Osteoblast (primary cell): ENCODE measurements at regions not wholly inside any gene's neighbourhood (a gene's known extent, or its start where the extent isn't known, plus 50 kb on each side); places are given as distances from the start of the nearest gene placed in this dataset.

Source experiments
- DNase-seq: peaks from one replicate; pipeline ENCODE4 v3.0.0; 2011; ENCODE audit warnings: low spot score, mixed read lengths; ENCODE audit not compliant: insufficient read length; ENCODE audit errors: missing footprints
- H2AFZ ChIP-seq: 2 replicates; pipeline ENCODE4 v1.6.0; 2011; ENCODE audit warnings: mild to moderate bottlenecking, low read length
- H3K27ac ChIP-seq: 2 replicates; pipeline ENCODE4 v1.5.1; 2011; ENCODE audit warnings: mild to moderate bottlenecking, low read depth, low read length, moderate library complexity
- H3K27me3 ChIP-seq: 2 replicates; pipeline ENCODE4 v1.6.0; 2012; ENCODE audit warnings: mild to moderate bottlenecking, control low read depth, inconsistent platforms, low read length, moderate library complexity; ENCODE audit not compliant: insufficient read depth
- H3K36me3 ChIP-seq: 2 replicates; pipeline ENCODE4 v1.5.1; 2011; ENCODE audit warnings: mild to moderate bottlenecking, low read length, control low read depth, moderate library complexity; ENCODE audit not compliant: insufficient read depth
- H3K4me1 ChIP-seq: 2 replicates; pipeline ENCODE4 v1.5.1; 2011; ENCODE audit warnings: mild to moderate bottlenecking, low read length, control low read depth, moderate library complexity; ENCODE audit not compliant: insufficient read depth
- H3K4me2 ChIP-seq: 2 replicates; pipeline ENCODE4 v1.6.0; 2011; ENCODE audit warnings: mild to moderate bottlenecking, low read length; ENCODE audit not compliant: insufficient read depth
- H3K4me3 ChIP-seq: fragments of 200-600 bp; sonication (generic); 3 replicates; pipeline ENCODE4 v1.5.1; 2012; ENCODE audit warnings: mild to moderate bottlenecking, low read length, inconsistent platforms; ENCODE audit not compliant: insufficient read depth
- H3K79me2 ChIP-seq: 2 replicates; pipeline ENCODE4 v1.6.0; 2012; ENCODE audit warnings: mild to moderate bottlenecking, low read length, control low read depth, inconsistent platforms; ENCODE audit not compliant: insufficient read depth
- H3K9me3 ChIP-seq: 2 replicates; pipeline ENCODE4 v1.5.1; 2011; ENCODE audit warnings: low read depth, low read length, control low read depth
- H4K20me1 ChIP-seq: 2 replicates; pipeline ENCODE4 v1.6.0; 2012; ENCODE audit warnings: mild to moderate bottlenecking, low read length, control low read depth; ENCODE audit not compliant: insufficient read depth
- CTCF ChIP-seq: IDR thresholded peaks from 2 replicates; pipeline ENCODE4 v1.5.1; 2011; ENCODE audit warnings: mild to moderate bottlenecking, low read depth, low read length, moderate library complexity; ENCODE audit errors: extremely low read depth

- H3K4me1 ChIP-seq: no peaks in the 10 kb centered on the region
- H3K4me2 ChIP-seq: no peak overlapping the region
- H2AFZ ChIP-seq: no peak overlapping the region
- no peaks in the 10 kb centered on the region for H3K79me2 ChIP-seq
- H3K9me3 ChIP-seq: peaks cover 2% of the 10 kb centered on the region
- no peaks in the 10 kb centered on the region for H3K36me3 ChIP-seq
- no peak overlapping the region for H3K27ac ChIP-seq
- no peak overlapping the region for H3K4me3 ChIP-seq
- no peak for DNase-seq
- no peaks in the 10 kb centered on the region for H3K27me3 ChIP-seq
- no peak for TF ChIP-seq CTCF
- H4K20me1 ChIP-seq: no peaks in the 10 kb centered on the region
Measured at GRCh38 chr5:12985142-12985541, 959.3 kb downstream of the DNAH5 start.

GRCh38 chr5:12974856-12975255 is 969.6 kb downstream of the DNAH5 start:
- TF ChIP-seq CTCF: no peak
- Histone ChIP-seq H3K9me3 (no peaks in the 10 kb centered on the region), H3K4me3 (no peak overlapping the region), H3K4me2 (no peak overlapping the region), H4K20me1 (no peaks in the 10 kb centered on the region), H3K27me3 (no peaks in the 10 kb centered on the region), H3K36me3 (no peaks in the 10 kb centered on the region), H3K79me2 (no peaks in the 10 kb centered on the region), H3K4me1 (no peaks in the 10 kb centered on the region), H3K27ac (no peak overlapping the region), H2AFZ (no peak overlapping the region)
- DNase-seq: no peak

- TF ChIP-seq CTCF: no peak
- H3K4me3 ChIP-seq: no peak overlapping the region
- DNase-seq: no peak
- no peak overlapping the region for H2AFZ ChIP-seq
- H3K9me3 ChIP-seq: no peaks in the 10 kb centered on the region
- no peaks in the 10 kb centered on the region for H3K4me1 ChIP-seq
- H3K27me3 ChIP-seq: no peaks in the 10 kb centered on the region
- H3K79me2 ChIP-seq: no peaks in the 10 kb centered on the region
- H4K20me1 ChIP-seq: no peaks in the 10 kb centered on the region
- no peak overlapping the region for H3K4me2 ChIP-seq
- no peak overlapping the region for H3K27ac ChIP-seq
- H3K36me3 ChIP-seq: no peaks in the 10 kb centered on the region
Measured at GRCh38 chr5:12965804-12966203, 978.7 kb downstream of the DNAH5 start.

- TF ChIP-seq CTCF: no peak
- no peaks in the 10 kb centered on the region for H3K27me3 ChIP-seq
- no peak overlapping the region for H3K27ac ChIP-seq
- no peak overlapping the region for H2AFZ ChIP-seq
- H4K20me1 ChIP-seq: no peaks in the 10 kb centered on the region
- H3K4me1 ChIP-seq: no peaks in the 10 kb centered on the region
- no peak overlapping the region for H3K4me3 ChIP-seq
- no peak for DNase-seq
- no peaks in the 10 kb centered on the region for H3K79me2 ChIP-seq
- no peaks in the 10 kb centered on the region for H3K9me3 ChIP-seq
- H3K4me2 ChIP-seq: no peak overlapping the region
- H3K36me3 ChIP-seq: no peaks in the 10 kb centered on the region
Measured at GRCh38 chr5:12959713-12960112, 984.8 kb downstream of the DNAH5 start.
